ENCODE measurements at regions not wholly inside any gene's neighbourhood (a gene's known extent, or its start where the extent isn't known, plus 50 kb on each side); places are given as distances from the start of the nearest gene placed in this dataset.

GRCh38 chr2:6312367-6312766 is 553.3 kb downstream of the CMPK2 start:
- TF ChIP-seq CTCF (IDR thresholded peaks at IDR 0.05), result no peak
- TF ChIP-seq POLR2A (IDR thresholded peaks at IDR 0.05), result no peak
- no peak for TF ChIP-seq EP300 (IDR thresholded peaks at IDR 0.05)
- no peak for TF ChIP-seq POLR2AphosphoS5 (IDR thresholded peaks at IDR 0.05)
